ENCODE measurements at regions not wholly inside any gene's neighbourhood (a gene's known extent, or its start where the extent isn't known, plus 50 kb on each side); places are given as distances from the start of the nearest gene placed in this dataset.

DNA sequence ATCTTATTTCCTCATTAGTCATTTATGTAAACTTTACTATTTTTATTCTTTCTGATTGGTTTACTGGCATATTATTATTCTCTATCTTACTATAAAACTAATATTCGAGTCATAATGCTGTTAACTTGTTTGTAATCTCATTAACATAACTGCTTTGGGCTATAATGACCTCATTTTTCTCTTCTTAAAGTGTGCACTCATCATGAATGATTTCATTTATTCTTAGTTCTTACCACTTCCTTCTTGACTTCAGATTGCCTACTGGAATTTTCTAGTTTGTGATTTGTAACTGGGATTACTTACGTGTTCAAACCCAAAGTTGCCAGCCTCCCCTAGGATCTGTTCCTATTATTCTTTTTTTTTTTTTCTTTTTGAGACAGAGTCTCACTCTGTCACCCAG, 91.8 kb upstream of the TNFAIP3 start:
- in situ Hi-C loops (cut with HindIII; ENCODE audit: low pct_unique_long_range_greater_than_20kb, low sequenced_read_pairs): no loop called here
- DNase-seq (ENCODE audit: low read depth, low spot score): peak; percentile 16

DNA sequence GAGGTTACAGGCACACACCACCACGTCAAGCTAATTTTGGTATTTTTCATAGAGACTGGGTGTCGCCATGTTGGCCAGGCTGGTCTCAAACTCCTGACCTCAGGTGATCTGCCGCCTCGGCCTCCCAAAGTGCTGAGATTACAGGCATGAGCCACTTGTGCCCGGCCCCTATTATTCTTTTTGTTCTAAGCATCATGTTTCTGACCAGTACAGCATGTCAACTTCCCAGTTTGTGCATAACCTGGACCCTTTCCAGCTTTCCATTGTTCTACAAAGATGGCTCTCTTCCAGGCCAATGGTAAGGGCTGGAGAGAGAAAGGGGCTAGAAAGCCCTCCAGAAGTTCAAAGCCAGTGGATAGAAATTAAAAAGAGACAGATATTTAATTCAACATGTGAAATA, 91.3 kb upstream of the TNFAIP3 start:
- in situ Hi-C loops (cut with HindIII; ENCODE audit: low pct_unique_long_range_greater_than_20kb, low sequenced_read_pairs): no loop called here
- no peak for DNase-seq (ENCODE audit: low read depth, low spot score)

DNA sequence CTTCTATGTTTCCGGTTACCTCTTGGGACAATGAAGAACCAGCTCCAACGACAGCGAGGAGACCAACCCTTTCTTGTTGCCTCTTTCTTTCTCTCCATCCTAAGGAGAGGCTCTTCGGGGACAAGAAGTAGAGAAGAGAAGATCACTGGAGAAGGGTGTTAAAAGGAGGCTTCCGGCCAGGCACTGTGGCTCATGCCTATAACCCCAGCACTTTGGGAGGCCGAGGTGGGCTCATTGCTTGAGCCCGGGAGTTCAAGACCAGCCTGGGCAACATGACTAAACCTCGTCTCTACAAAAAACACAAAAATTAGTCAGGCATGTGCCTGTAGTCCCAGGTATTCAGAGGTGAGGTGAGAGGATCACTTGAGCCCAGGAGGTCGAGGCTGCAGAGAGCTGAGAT, 90.8 kb upstream of the TNFAIP3 start:
- DNase-seq (ENCODE audit: low read depth, low spot score): no peak
- in situ Hi-C loops (cut with HindIII; ENCODE audit: low pct_unique_long_range_greater_than_20kb, low sequenced_read_pairs): no loop called here

DNA sequence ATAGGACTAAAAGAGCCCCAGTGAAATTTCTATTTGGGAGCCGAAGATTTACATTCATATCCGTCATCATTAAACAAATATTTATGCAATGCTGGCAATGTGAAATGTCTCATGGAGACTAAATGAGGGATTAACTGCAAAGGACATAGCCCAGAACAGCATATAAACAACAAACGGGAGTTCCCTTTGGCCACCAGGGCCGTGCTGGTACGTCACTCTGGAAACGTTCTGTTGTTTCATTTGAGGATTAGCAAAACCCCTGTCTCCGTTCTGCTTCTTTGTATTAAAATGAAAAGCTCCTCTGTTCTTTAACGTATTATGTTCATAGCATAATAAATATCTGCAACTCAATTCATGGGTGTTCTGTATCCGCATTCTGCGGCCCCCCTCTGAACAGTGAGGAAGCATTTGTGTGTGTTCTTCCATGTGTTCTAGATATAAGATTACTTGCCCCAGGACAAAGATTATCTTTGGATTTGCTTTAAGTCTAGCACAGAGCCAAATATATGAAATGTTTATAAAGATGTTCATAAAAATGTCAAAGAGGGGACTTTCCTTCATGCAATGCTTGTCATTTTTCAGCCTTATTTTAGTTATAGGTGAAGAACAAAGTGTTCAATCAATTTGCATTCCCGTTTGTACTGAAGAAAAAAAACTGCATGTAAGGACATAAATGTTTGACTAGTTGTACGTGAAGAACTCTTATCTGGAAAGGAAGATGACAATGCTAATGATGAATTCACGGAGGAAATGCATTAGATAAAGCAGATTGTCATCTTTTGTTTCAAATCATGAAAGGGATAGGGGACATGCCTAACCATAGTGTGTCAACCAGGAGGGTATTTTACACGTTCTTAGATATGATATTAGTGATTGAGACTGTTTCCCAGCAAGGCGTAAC, 90.0 kb upstream of the TNFAIP3 start:
- no peak for DNase-seq (ENCODE audit: low read depth, low spot score)
- in situ Hi-C loops (cut with HindIII; ENCODE audit: low pct_unique_long_range_greater_than_20kb, low sequenced_read_pairs): no loop called here

DNA sequence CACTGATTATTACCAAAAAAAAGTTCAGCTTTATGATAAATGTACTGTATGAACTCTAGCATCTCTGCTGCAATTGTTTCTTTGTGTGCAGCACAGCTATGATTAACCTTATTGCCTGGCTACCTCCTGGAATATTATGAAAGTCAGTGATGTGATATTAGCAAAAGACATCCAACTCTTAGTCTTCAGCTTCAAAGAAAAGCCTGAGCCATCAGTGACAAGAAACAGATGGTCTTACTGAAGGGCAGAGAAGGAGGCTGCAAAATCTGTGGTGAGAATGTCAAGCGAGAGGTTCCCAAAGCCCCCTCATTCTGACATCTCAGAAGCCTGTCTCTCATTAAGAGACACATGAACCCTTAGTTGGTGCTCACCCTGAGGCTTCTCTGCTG, 89.4 kb upstream of the TNFAIP3 start:
- in situ Hi-C loops (cut with HindIII; ENCODE audit: low pct_unique_long_range_greater_than_20kb, low sequenced_read_pairs): no loop called here
- no peak for DNase-seq (ENCODE audit: low read depth, low spot score)

DNA sequence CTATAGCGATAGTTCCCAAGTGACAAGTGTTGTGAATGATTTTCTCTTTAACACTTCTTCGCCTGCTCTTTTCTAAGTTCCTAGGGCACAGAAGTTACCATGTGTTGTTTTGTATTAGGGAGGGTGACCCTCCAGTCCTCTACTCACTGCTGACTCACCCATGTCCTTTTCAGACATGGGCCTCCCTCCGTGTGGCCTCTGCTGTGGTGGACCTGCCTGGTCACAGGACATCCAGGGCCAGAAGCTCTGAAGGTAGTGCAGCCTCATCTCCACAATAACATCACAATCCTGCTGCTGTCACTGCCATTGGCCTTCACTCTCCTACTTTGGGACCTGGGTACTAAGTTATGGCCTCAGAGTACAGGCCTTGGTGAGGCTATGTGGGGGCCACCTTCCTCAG, 87.1 kb upstream of the TNFAIP3 start:
- DNase-seq (ENCODE audit: low read depth, low spot score): no peak
- in situ Hi-C loops (cut with HindIII; ENCODE audit: low pct_unique_long_range_greater_than_20kb, low sequenced_read_pairs): no loop called here

DNA sequence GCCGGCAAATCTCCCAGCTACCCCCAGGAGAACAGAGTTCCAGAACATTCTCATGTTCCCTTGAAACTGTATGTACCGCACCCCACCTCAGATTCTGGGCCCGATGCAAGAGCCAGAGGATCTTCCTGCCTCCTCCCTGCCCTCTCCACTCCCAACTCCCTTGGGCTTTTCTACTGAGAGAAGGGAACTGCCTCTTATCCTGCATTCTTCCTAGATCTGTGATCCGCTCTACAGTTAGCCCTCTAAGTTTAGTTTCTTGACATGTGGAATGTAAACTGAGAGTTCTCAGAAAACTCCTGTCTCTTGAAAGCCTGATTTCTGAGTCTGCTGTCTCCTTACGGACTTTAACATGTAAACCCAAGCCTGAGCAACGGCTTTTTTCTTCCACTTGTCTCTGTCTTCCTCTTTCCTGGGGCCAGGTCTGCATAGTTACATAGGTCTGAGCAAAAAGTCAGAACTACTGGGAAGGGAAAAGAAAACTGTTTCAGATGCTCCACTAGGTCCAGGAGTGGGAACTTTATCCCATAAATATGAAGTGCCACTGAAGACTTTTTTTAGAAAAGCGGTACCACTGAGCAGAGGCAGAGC, 86.5 kb upstream of the TNFAIP3 start:
- in situ Hi-C loops (cut with HindIII; ENCODE audit: low pct_unique_long_range_greater_than_20kb, low sequenced_read_pairs): no loop called here
- no peak for DNase-seq (ENCODE audit: low read depth, low spot score)

DNA sequence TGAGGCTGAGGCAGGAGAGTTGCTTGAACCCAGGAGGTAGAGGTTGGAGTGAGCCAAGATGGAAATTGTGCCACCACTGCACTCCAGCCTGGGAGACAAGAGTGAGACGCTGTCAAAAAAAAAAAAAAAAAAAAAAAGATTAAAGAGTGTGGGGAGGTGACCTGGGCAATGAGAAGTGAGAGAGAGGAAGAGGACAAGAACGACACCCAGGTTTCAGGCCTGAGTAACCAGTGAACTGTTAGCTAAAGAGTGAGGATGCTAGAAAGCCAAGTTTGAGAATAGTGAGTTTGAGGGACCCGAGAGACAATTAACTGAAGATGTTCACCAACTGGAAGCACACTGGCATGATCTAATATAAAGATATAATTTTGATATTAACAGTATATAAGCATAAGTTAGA, 85.4 kb upstream of the TNFAIP3 start:
- in situ Hi-C loops (cut with HindIII; ENCODE audit: low pct_unique_long_range_greater_than_20kb, low sequenced_read_pairs): no loop called here
- no peak for DNase-seq (ENCODE audit: low read depth, low spot score)

DNA sequence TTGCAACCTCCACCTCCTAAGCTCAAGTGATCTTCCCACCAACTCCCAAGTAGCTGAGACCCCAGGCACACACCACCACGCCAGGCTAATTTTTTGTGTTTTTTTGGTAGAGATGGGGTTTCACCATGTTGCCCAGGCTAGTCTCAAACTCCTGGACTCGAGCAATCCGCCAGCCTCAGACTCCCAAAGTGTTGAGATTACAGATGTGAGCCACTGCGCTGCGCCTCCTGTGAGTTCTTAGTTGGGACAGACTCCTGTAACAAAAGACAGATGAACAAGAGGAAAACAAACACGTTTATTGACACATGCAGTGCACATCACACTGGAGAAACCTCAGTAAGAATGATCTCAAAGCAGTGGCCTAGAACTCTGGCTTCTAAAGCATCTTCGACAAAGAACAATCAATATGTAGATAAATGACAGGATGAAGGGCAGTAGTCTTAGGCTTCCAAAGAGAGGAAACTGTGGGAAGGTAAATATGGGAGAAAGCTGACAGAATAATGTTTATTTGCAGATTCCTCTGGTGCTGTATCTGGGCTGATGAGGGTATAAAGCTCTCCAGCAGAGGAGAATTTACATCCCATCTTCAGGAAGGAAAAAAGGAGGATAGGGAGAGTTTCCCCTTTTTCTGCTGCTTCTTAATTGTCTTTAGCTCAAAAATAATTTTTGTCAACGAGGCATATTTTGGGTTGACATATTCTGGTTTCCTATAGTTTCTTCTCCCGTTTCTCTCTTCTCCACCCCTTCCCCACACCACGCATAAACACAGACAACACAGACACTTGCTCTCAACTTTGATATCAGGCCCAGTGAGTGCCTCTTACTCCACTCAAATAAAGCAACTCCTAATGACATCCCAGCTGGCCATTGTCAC, 84.7 kb upstream of the TNFAIP3 start:
- DNase-seq (ENCODE audit: low read depth, low spot score): no peak
- in situ Hi-C loops (cut with HindIII; ENCODE audit: low pct_unique_long_range_greater_than_20kb, low sequenced_read_pairs): no loop called here

DNA sequence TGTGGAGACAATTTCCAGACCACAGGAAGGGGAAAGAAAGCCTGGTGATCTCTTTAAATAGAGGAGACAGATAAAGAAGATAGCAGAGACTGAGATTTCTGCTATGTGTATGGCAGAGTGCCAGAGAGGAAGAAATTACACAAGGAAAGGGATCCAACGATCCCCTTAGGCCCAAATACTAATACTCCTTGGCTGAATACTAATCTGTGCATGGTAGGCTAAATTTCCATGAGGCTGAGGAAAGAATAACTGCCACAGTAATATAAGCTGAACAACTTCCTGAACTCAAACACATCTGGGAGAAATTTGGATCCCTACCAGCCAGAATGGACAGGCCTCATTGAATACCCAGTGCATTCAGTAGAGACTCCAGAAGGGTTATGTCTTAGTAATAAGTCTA, 83.3 kb upstream of the TNFAIP3 start:
- in situ Hi-C loops (cut with HindIII; ENCODE audit: low pct_unique_long_range_greater_than_20kb, low sequenced_read_pairs): no loop called here
- DNase-seq (ENCODE audit: low read depth, low spot score): no peak

DNA sequence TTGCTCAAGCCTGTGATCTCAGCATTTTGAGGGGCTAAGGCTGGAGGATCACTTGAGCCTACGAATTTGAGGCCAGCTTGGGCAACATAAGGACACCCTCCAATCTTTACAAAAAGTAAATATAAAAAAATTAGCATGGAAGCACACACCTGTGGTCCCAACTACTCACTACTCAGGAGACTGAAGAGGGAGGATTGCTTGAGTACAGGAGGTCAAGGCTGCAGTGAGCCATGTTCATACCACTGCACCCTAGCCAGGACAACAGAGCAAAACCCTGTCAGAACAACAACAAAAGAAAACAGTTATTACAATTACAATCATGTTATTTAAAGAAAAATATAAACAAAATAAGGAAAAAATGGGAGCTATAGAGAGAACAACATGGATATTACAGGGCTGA, 82.5 kb upstream of the TNFAIP3 start:
- in situ Hi-C loops (cut with HindIII; ENCODE audit: low pct_unique_long_range_greater_than_20kb, low sequenced_read_pairs): no loop called here
- no peak for DNase-seq (ENCODE audit: low read depth, low spot score)

DNA sequence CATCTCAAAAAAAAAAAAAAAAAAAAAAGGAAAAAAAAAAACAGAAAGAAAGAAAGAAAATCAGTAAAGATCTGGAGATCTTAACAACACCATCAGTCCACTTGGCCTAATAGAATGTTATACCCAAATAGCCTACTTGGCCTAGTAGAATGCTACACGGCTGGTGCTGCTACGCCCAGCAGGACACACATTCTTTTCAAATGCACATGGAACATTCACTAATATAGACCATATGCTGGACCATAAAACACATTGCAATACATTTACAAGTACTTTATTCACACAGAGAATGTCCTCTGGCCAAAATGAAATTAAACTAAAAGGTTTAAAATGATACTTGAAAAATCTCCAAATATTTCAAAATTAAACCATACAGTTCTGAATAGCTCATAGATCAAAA, 80.0 kb upstream of the TNFAIP3 start:
- no peak for DNase-seq (ENCODE audit: low read depth, low spot score)
- in situ Hi-C loops (cut with HindIII; ENCODE audit: low pct_unique_long_range_greater_than_20kb, low sequenced_read_pairs): no loop called here

DNA sequence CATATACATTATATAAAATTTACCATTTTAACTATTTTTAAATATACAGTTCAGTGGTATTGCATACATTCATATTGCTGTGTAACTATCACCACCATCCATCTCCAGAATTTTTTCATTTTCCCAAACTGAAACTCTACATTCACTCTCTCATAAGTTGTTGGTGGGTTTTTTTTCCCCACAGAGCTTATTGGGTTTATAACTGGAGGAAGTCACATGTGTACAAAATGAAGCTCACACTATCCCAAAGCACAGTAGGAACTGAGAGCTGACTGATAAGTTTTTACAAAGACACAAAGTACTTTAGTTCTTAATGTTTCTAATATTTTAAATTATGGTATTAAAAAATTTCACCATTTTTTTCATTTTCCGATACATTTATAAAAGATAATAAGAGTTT, 78.8 kb upstream of the TNFAIP3 start:
- DNase-seq (ENCODE audit: low read depth, low spot score): no peak
- in situ Hi-C loops (cut with HindIII; ENCODE audit: low pct_unique_long_range_greater_than_20kb, low sequenced_read_pairs): no loop called here

DNA sequence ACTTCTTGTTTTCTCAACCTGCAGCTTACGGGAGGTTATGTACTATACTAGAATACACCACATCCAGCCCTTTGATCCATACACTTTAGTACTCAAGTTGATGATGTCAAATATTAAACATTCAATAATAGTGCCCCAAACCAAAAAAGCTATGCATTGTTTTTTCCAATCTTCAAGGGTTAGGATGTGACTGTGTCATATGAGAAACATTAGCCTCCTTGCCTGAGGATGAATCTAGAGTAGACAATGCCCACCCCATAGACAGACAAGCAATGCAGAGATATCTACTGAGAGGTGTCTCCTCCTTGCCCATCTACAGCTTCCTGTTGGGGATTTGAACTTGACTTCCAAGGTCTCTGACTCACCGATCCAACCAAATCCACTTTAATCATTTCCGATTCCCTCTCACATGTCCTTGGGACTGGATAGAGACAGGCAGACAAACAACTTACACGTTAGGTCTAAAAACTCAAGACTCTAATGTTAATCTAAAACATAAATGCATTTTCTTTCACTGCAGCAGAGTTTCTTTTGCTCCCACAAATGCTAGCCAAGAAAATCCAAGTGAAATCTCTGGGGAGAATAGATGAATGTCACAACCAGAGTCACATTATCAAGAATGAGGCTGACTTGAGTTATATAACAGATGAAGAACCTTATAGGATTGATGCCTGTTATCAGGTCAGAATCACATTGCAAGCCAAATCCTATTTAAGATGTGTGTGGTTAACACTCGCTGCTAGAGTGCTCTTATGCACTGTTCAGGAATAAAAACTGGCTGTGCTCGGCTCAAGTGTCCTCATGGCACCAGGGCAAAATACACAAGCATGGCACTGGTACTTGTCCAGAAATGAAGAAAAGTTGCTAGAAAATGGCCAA, 75.5 kb upstream of the TNFAIP3 start:
- DNase-seq (ENCODE audit: low read depth, low spot score): peak; percentile 92
- in situ Hi-C loops (cut with HindIII; ENCODE audit: low pct_unique_long_range_greater_than_20kb, low sequenced_read_pairs): no loop called here

DNA sequence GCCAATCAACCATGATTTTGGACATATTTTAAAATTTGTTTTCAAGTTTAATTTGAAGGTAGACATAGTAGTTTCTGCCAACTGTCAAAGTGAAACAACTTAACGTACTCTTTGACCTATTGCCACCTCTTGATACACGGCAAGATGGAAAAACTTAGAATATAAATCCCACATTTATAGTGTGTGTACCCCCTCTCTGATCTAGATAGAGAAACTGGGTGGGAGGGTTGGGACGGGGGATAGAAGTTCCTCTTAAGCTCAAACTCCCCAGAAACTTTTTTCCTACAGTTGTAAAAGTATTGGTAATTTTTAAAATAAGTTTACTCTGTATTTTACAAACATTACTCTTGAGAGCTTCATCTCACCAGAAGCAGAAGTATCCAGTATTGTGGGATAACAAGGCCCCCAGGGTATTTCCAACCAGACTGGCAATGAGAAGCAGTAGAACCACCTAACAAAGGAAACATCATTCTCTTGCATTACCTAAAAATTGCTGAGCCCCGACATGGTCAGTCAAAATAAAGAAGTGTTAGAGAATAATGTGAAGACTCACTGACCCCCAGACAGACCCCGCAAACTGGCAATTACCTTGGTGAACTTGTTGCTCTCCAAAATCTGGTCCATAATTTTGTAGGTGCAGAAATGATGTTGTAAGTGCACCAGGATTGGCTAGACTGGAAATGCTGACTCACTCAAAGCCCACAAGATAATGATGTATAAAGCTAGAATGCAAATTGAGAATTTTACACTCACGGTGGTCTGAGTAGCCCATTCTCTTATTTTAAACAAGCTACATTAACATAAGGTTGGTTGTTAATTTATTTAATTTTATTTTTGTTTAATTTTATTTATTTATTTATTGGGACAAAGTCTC, 74.7 kb upstream of the TNFAIP3 start:
- DNase-seq (ENCODE audit: low read depth, low spot score): no peak
- in situ Hi-C loops (cut with HindIII; ENCODE audit: low pct_unique_long_range_greater_than_20kb, low sequenced_read_pairs): no loop called here

DNA sequence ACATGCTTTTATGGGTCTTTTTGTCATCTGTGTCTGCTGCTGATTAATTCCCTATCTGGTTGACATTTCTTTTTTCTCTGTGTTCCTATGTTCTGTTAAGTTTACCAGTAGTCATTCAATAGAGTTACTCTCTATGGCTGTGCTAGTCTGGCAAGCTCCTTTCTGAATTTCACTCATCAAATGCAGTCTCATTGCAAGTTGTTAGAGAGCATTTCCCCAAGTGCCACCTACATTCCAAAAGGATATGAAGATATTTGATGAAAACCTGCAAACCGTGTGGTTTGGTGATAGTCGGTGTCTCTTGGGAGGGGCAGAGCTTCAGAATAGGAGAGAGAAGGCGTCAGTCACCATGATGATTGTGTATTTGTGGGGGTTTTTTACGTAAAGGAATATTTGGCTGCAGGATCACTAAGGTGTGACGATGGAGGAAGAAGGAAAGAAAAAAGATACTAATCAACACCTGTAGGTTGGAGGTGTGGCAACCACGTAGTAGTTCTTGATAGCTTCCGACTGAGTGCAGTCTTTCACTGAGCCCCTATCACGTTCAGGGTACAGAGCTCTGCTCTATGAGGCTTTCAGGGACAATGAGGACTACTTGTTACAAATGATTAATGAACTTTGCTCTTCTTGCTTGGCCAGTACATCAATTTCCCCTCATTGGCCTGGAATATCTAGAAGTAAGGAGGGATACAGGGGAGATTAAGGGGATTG, 73.1 kb upstream of the TNFAIP3 start:
- DNase-seq (ENCODE audit: low read depth, low spot score): no peak
- in situ Hi-C loops (cut with HindIII; ENCODE audit: low pct_unique_long_range_greater_than_20kb, low sequenced_read_pairs): no loop called here
